B cell (primary cell): ENCODE measurements at regions not wholly inside any gene's neighbourhood (a gene's known extent, or its start where the extent isn't known, plus 50 kb on each side); places are given as distances from the start of the nearest gene placed in this dataset.

Experiments used
- ATAC-seq: fragments of 200-7000 bp; cut with Tn5 transposase; one replicate; pipeline ENCODE4 v1.10.0; 2021; ENCODE audit warnings: low read depth, mild to moderate bottlenecking, moderate number of reproducible peaks, moderate library complexity
- CTCF ChIA-PET: fragments of 350-600 bp; sonication (Branson Sonifier 250); formaldehyde crosslinking; loops from one replicate; lab custom pipeline; 2021; ENCODE audit warnings: antibody characterized with exemption, inconsistent platforms; lab: Charles Lee
- POLR2A ChIA-PET: fragments of 350-600 bp; sonication (Branson Sonifier 250); formaldehyde crosslinking; loops from one replicate; lab custom pipeline; 2021; ENCODE audit warnings: antibody characterized with exemption; lab: Charles Lee
- DNase-seq: peaks from one replicate; pipeline ENCODE4 v3.0.0; 2013
- H2AFZ ChIP-seq: 2 replicates; pipeline ENCODE4 v1.6.1; 2012; ENCODE audit warnings: mild to moderate bottlenecking, low read depth, low read length; ENCODE audit not compliant: insufficient read depth, poor library complexity, severe bottlenecking
- H3K27ac ChIP-seq, 2 donors: 1 replicate in 1 of 2; 2 replicates in 1 of 2; pipeline ENCODE4 v1.5.1; 2012 to 2013; ENCODE audit warnings: low read length in 2 of 2, mild to moderate bottlenecking in 2 of 2, moderate library complexity in 1 of 2
- H3K27me3 ChIP-seq, 4 experiments: fragments of 200-600 bp in 1 of 4; sonication (generic) in 1 of 4; replicated peaks in 1 of 4; 1 replicate in 2 of 4; 2 replicates in 2 of 4; pipeline versions ENCODE4 v1.6.1 to v1.7.0; 2013 to 2016; ENCODE audit warnings: low read length in 3 of 4, mild to moderate bottlenecking in 2 of 4, mixed read lengths in 1 of 4, moderate library complexity in 1 of 4; ENCODE audit not compliant: insufficient read depth in 4 of 4, control insufficient read depth in 3 of 4; ENCODE audit errors: control extremely low read depth in 1 of 4
- H3K36me3 ChIP-seq, 2 experiments: replicated peaks in 1 of 2; 1 replicate in 1 of 2; 2 replicates in 1 of 2; pipeline versions ENCODE4 v1.6.1 to v1.7.1; 2013; ENCODE audit warnings: low read length in 1 of 2; ENCODE audit not compliant: insufficient read depth in 2 of 2, control insufficient read depth in 1 of 2; ENCODE audit errors: control extremely low read depth in 1 of 2, extremely low read depth in 1 of 2
- H3K4me1 ChIP-seq, 2 donors: fragments of 200-600 bp in 1 of 2; sonication (generic) in 1 of 2; 1 replicate in 1 of 2; 2 replicates in 1 of 2; pipeline versions ENCODE4 v1.5.1 to v1.6.1; 2013 to 2017; ENCODE audit warnings: low read length in 2 of 2; ENCODE audit not compliant: control insufficient read depth in 2 of 2, insufficient read depth in 2 of 2
- H3K4me2 ChIP-seq: replicated peaks from 2 replicates; pipeline ENCODE3; 2012; ENCODE audit warnings: mild to moderate bottlenecking, low read depth, low read length; ENCODE audit not compliant: poor library complexity, severe bottlenecking
- H3K4me3 ChIP-seq, 5 experiments: fragments of 200-600 bp in 1 of 5; sonication (generic) in 1 of 5; 1 replicate in 3 of 5; 2 replicates in 2 of 5; pipeline versions ENCODE4 v1.5.1 to v1.7.0; 2011 to 2016; ENCODE audit warnings: low read length in 4 of 5, mild to moderate bottlenecking in 4 of 5, low read depth in 2 of 5, control low read depth in 1 of 5, moderate library complexity in 1 of 5; ENCODE audit not compliant: insufficient read depth in 1 of 5; ENCODE audit errors: control extremely low read depth in 1 of 5, extremely low read depth in 1 of 5
- H3K79me2 ChIP-seq: fragments of 200-600 bp; sonication (generic); one replicate; pipeline ENCODE4 v1.6.0; 2016; ENCODE audit warnings: low read length; ENCODE audit not compliant: control insufficient read depth, insufficient read depth
- H3K9ac ChIP-seq: fragments of 200-600 bp; sonication (generic); 2 replicates; pipeline ENCODE4 v1.6.1; 2017; ENCODE audit warnings: mild to moderate bottlenecking, low read length, moderate library complexity
- H3K9me3 ChIP-seq, 3 donors: one replicate each; pipeline versions ENCODE4 v1.6.1 to v1.7.1; 2013; ENCODE audit warnings: low read length in 2 of 3; ENCODE audit not compliant: control insufficient read depth in 2 of 3, insufficient read depth in 1 of 3; ENCODE audit errors: control extremely low read depth in 1 of 3
- H4K20me1 ChIP-seq: 2 replicates; pipeline ENCODE4 v1.6.0; 2012; ENCODE audit warnings: mild to moderate bottlenecking, low read length; ENCODE audit not compliant: insufficient read depth, control insufficient read depth, poor library complexity, severe bottlenecking
- H3K27ac Mint-ChIP-seq: one replicate; pipeline ENCODE4 v1.8.0; 2021; ENCODE audit warnings: mixed read lengths
- H3K27me3 Mint-ChIP-seq: one replicate; pipeline ENCODE4 v1.8.0; 2021; ENCODE audit warnings: mixed read lengths
- H3K4me1 Mint-ChIP-seq: one replicate; pipeline ENCODE4 v1.8.0; 2021; ENCODE audit warnings: mixed read lengths
- H3K4me3 Mint-ChIP-seq: one replicate; pipeline ENCODE4 v1.8.0; 2021; ENCODE audit warnings: mixed read lengths
- H3K9me3 Mint-ChIP-seq: one replicate; pipeline ENCODE4 v1.8.0; 2022; ENCODE audit warnings: mixed read lengths; ENCODE audit not compliant: insufficient read depth
- EZH2 ChIP-seq: IDR thresholded peaks from 2 replicates; pipeline ENCODE4 v1.6.1; 2012; ENCODE audit warnings: borderline replicate concordance, low read depth, mild to moderate bottlenecking, moderate library complexity, low read length; ENCODE audit not compliant: insufficient read depth, poor library complexity, severe bottlenecking
- WGBS: methylation state at CpG from one replicate; pipeline ENCODE4 v1.1.5; 2013; ENCODE audit warnings: missing lambda C conversion rate; ENCODE audit not compliant: insufficient coverage; 5-methylcytosine and 5-hydroxymethylcytosine counted together
- intact Hi-C: fragments of 100-400 bp; cut with micrococcal nuclease; formaldehyde crosslinking; loops from one replicate; pipeline ENCODE4 v1.10.0; 2022
- TF ChIP-seq, protein P1 (sequence below): fragments of 200-600 bp; IDR thresholded peaks from one replicate; pipeline ENCODE4 v1.8.0; 2022; ENCODE audit warnings: antibody characterized with exemption, mild to moderate bottlenecking

DNA sequence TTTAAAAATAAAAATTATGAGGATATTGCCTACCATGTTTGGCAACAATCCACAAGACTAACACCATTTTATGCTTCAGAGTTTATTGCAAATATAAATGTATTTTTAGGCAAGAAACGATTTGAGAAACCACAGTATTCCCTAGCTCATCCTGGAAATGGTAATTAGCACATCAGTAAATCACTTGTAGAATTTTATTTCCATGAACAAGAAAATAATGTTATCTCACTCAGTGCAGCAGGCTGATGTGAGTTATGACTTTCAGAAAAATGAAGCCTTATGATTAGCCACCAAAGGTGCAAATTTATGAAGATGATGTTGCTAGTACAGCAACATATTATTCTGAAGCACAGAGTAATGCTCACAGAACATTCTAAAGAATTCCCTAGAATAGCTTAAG lies 127.7 kb upstream of the GJE1 start:
- Histone ChIP-seq H3K4me3 (no peak overlapping the region), H3K27ac (no peak overlapping the region), H2AFZ (no peak overlapping the region), H3K27me3 (no peaks in the 10 kb centered on the region), H3K79me2 (no peaks in the 10 kb centered on the region), H3K9me3 (no peaks in the 10 kb centered on the region), H3K4me2 (no peak overlapping the region), H3K4me1 (no peaks in the 10 kb centered on the region), H3K9ac (no peak overlapping the region), H4K20me1 (no peaks in the 10 kb centered on the region), H3K36me3 (no peaks in the 10 kb centered on the region)
- CTCF ChIA-PET, result no interaction called here
- DNase-seq (no peak), ATAC-seq (no peak)
- TF ChIP-seq EZH2, result no peak
- TF ChIP-seq, protein P1, sequence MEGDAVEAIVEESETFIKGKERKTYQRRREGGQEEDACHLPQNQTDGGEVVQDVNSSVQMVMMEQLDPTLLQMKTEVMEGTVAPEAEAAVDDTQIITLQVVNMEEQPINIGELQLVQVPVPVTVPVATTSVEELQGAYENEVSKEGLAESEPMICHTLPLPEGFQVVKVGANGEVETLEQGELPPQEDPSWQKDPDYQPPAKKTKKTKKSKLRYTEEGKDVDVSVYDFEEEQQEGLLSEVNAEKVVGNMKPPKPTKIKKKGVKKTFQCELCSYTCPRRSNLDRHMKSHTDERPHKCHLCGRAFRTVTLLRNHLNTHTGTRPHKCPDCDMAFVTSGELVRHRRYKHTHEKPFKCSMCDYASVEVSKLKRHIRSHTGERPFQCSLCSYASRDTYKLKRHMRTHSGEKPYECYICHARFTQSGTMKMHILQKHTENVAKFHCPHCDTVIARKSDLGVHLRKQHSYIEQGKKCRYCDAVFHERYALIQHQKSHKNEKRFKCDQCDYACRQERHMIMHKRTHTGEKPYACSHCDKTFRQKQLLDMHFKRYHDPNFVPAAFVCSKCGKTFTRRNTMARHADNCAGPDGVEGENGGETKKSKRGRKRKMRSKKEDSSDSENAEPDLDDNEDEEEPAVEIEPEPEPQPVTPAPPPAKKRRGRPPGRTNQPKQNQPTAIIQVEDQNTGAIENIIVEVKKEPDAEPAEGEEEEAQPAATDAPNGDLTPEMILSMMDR, result no peak
- intact Hi-C loops, result no loop called here
- H3K4me1 Mint-ChIP-seq, result no peaks in the 10 kb centered on the region
- peaks cover 5% of the 10 kb centered on the region for H3K9me3 Mint-ChIP-seq
- POLR2A ChIA-PET, result no interaction called here
- no peak overlapping the region for H3K27ac Mint-ChIP-seq
- no peaks in the 10 kb centered on the region for H3K27me3 Mint-ChIP-seq
- no CpG with 5 or more reads among the region's 1 CpG for WGBS
- no peak overlapping the region for H3K4me3 Mint-ChIP-seq

DNA sequence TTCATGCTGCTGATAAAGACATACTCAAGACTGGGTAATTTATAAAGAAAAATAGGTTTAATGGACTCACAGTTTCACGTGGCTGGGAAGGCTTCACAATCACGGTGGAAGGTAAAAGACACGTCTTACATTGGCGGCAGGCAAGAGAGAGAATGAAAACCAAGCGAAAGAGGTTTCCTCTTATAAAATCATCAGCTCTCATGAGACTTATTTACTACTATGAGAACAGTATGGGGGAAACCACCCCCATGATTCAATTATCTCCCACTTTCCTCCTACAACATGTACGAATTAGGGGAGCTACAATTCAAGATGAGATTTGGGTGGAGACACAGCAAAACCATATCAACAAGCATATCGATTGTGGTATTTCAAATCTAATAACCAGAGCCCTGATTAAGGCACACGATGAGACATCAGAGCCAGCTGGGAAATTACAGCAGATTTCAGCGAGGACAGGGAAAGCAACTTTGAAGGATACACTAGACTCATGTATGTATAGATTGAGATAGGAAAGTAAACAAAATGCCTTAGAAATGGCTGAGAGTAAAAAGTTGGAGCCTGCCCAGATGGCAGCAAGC lies 129.8 kb upstream of the GJE1 start:
- Histone ChIP-seq H3K9me3 (no peaks in the 10 kb centered on the region), H3K4me1 (no peaks in the 10 kb centered on the region), H3K4me3 (no peak overlapping the region), H3K36me3 (no peaks in the 10 kb centered on the region), H3K9ac (no peak overlapping the region), H3K4me2 (no peak overlapping the region), H3K27ac (no peak overlapping the region), H3K27me3 (no peaks in the 10 kb centered on the region), H3K79me2 (no peaks in the 10 kb centered on the region), H4K20me1 (no peaks in the 10 kb centered on the region), H2AFZ (no peak overlapping the region)
- WGBS, result 75% methylated on average over 2 of the region's 9 CpGs
- ChIA-PET CTCF (no interaction called here), POLR2A (no interaction called here)
- no peaks in the 10 kb centered on the region for H3K4me1 Mint-ChIP-seq
- intact Hi-C loops, result no loop called here
- no peak overlapping the region for H3K4me3 Mint-ChIP-seq
- no peak overlapping the region for H3K27ac Mint-ChIP-seq
- H3K9me3 Mint-ChIP-seq, result peaks cover 14% of the 10 kb centered on the region
- ATAC-seq (no peak), DNase-seq (no peak)
- TF ChIP-seq, protein P1, result no peak
- TF ChIP-seq EZH2, result no peak
- no peaks in the 10 kb centered on the region for H3K27me3 Mint-ChIP-seq
